GM18502 (cell line): ENCODE measurements at regions not wholly inside any gene's neighbourhood (a gene's known extent, or its start where the extent isn't known, plus 50 kb on each side); places are given as distances from the start of the nearest gene placed in this dataset.

Experiments used
- ATAC-seq: cut with Tn5 transposase; IDR thresholded peaks from one replicate; pipeline ENCODE4 v1.9.1; 2021; ENCODE audit warnings: mild to moderate bottlenecking; ENCODE audit not compliant: unreplicated experiment, poor library complexity

DNA sequence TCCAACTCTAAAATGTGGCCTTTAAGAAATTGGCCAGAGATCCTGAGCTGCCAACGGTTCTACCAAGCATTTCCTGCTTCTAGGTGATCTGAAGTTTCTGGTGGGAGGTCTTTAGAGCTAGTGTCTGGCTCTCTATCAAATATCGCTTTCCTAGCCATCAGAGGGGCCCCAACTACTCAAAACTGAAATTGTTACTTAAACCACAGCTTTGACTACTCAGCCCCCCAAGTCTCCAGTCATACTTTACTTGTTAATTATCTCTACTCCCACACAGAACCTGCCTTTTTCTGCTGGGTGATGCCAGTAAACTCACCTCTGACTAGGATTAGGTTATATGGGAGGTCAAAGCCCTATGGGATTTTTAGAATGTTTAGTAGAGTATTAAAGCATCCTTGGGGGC lies 95.1 kb downstream of the FASLG start:
- ATAC-seq = no peak

DNA sequence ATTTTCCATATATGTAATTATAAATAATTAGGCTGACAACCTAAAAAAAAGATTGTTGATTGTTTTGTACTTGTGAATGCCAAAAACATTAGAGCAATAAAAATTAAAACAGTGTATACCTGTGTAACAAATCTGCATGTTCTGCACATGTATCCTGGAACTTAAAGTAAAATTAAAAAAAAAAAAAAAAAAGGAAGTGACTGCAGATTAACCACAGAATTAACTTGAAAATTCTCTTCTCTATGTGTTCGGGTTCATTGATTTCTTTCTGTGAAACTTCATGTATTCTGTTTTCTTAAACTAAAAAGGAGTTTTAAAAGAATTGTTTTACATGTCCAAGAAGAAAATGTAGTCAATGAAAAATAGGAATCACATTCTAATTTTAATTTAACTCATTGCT lies 95.7 kb downstream of the FASLG start:
- ATAC-seq = no peak

DNA sequence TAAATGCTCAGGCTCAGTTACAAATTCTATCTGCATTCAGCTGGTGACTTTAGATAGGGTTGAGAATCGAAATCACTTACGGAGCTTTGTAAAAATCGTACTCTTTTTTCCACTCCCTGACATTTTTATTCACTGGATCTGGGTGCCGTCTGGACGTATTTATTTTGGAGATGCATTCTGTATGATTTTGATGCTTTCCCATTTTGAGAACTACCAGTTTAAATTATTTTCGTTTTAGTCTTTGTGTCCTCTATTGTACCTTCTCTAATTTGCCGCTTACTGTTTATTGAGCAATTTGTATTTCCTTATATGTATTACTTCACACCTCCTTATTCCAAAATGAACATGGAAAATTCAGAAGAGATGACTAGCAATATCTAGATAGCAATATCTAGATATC lies 96.2 kb downstream of the FASLG start:
- ATAC-seq = no peak

DNA sequence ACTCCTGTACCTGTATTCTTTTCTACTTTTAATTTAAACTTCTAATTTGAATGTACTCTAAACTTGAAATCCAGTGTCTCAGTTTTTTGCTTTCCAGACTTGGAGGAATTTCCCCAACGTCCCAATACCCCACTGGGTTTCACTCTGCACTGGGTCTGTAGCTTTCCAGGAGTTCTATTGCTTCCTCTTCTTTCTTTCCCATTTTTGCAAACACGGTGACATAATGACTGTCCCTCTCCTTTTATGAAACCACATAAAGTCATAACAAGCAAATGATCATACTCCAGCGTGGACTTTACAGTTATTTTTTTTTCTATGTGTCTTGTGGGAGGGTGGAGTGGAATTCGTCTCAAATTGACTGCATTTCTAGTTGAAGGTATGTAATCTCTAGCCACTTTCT lies 97.1 kb downstream of the FASLG start:
- no peak for ATAC-seq

DNA sequence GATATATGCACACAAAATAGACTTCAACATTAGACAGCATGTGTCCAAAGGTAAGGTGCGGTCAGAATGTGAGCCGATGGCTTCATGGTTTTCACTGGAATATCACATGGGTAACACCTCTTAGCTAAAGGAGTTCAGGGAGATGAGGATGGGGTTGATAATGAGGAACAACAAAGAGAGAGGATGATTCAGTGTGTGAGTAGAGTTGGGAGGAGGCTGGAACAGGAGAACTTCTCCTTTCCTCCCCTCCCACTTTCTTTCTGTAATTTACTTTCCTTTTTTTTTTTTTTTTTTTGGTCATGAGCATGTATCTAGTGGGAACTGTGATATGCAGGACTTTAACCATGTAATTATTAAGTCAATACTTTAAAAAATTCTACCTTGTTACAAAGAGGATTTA lies 99.4 kb downstream of the FASLG start:
- no peak for ATAC-seq

DNA sequence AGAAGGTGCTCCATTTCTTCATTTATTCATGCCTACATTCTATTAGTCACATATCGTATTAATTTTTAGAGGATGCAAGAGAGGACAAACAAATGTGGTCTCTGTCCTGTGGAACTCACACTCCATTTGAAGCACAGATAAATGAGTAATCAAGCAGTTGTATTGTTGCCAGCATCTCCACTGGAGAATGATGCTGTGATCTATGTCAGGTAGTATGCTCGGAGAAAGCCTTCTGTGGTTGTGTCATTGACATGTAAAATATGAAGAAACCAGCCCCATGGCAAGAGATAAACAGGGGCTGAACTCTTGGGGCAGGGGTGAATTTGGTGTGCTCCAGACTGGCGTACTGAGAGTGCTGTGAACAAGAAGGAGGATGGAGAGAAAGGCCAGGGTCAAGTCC lies 101.2 kb downstream of the FASLG start:
- ATAC-seq = no peak

DNA sequence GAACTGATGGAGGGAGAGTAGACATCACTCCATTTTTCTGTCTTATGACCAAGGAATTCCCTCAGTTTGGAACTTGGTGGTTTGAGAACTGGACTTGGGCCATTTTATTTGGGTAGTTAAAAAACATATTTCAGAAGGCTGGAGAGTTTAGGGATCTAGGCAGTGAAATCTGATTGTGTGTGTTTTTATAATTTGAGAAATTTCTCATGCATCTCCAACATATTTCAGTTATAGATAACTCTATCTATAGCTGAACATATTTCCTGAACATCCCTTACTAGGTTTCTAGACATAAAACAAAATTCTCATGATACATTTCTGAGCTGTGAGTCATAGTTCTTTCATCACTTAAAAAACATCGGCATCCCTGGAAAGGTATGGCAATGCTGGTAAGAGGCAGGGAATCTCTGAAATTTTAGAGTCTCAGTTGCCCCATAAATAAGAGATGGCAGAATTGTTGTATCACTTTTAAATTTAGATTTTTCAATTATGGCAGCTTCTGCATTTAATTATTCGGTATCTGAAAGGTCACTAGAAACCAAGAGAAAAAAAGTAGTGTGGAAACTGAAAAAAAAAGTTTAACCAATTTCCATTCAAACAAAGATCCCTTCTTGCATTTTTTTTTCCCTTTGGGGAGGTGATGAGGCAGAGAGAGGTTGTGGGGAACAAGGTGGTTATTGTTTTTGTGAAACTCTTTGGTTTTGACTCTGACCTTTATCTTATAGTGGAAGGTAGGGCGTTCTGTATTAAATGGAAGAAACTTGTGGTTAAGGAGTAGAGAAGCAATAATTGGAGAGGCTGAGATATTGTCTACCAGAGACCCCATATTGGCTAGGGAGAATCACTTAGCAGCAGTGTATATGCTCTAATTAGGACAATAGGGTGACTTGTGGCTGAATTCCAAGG lies 102.9 kb downstream of the FASLG start:
- ATAC-seq = no peak

DNA sequence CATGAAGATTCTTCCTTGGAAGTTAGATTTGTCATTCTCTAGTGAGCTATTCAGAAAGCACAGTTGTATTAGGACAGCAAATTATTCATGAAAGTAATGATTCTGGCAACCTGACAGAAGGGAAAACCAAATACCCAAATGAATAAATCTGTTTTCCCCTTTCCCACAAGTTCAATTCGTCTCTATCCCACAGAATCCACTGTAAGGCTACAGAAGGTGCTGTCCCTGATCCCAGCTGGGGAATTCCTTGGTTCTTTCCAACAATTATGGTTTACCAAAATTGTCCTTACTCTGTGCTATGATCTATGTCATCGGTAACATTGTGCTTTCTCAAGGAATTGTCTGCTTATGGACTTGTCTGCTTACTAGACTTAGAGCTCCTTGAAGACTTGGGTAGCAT lies 104.2 kb downstream of the FASLG start:
- ATAC-seq = no peak

DNA sequence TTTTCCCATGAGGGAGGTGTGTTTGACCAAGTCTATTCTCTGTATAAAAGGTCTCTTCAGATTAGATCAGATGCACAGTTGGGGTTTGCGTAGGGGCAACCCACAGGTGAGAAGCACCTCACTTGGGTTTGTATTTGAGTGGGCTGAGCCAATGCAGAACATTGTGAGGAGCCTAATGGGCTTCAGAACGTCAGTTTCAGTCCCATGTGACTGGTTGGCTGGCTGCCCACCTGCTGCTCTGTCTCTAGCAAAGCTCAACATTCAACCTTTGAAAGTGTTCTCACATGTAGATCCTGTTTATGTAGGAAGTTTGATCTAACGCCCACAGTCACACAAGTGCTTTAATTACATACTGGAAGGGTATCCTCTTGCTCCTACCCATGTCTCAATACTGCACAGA lies 105.5 kb downstream of the FASLG start:
- ATAC-seq = no peak

DNA sequence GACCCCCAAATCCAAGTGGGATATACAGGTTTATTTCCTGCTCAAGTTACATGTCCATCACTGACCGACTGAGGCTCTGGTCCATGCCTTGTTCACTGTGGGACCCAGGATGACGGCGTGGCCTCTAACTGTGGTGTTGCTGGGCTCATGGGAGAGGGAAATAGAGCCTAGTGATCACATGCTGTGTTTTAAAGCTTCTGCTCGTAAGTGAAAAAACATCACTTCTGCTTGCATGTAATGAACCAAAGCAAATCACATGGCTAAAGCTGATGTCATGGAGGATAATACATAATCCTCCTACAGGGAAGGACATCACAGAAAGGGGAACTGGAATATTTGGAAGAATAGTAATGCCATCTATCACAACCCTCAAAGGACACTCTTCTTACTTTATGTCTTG lies 107.6 kb downstream of the FASLG start:
- no peak for ATAC-seq

DNA sequence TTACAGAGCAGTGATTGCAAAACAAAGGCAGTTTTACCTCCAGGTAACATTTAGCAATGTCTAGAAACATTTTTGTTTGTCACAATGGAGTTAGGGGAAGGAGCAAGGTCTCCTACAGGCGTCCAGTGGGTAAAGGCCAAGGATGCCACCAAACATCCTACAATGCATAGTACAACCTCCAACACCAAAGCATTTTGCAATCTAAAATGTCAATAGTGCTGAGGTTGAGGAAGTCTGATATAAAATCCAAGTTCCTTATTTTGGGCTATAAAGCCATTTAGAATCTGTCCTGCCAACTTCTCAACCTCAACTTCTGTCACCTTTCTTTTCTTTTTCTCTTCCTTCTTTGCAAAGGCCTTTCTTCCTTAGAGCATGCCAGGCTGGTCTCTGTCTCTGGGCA lies 111.2 kb downstream of the FASLG start:
- no peak for ATAC-seq

DNA sequence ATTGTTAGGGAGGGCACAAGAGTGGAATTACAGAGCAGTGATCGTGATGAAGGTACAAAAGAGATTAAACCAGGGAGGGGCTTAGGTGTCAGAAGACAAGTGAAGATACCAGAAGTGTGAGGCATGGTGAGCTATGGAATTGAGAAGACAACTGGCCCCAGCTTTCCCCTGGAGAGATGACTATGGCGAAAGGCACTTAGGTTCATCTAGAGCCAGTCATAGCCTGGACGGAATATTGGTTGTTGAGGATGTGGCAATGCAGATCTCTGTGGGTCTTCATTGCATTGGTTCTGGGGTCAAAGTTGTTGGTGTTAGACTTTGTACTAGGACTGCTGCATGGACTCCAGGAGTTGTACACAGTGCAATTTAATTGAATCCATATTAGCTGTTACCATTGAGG lies 115.7 kb downstream of the FASLG start:
- ATAC-seq = no peak

DNA sequence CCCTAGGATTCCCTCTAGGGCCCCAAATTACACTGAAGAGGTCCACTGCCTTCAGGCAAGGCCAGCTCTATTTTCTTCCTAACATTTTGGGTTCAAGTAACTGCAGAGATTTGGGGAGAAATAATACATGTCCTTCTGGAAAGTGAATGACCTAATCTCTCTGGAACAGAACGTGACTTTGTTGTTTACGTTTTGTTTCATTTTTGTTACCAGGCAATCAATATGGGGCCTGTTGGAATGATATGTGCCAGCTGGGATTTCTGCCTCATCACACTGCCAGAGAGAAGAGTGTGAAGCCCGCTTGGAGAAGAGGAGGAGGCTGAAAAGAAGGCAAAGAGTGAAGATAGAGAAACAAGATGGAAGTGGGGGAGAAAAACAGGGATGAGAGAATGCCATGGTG lies 116.7 kb downstream of the FASLG start:
- no peak for ATAC-seq

DNA sequence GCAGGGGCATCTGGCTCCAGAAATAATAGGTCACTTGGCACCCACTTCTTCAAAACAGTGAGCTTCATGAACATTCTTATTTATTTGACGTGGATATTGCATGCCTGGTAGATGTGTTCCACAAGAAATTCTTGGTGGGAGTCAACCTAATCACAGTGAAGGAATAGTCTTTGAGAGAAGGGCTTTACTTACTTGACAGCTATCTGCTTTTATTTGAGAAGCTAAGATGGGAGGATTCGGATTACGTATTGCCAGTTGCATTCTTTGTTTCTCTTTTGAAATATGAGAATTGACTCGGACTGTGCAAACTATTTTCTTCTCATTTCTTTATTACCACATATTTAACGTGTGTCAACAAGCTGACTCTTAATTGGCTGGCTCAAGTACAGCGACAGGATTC lies 117.2 kb downstream of the FASLG start:
- ATAC-seq = no peak

DNA sequence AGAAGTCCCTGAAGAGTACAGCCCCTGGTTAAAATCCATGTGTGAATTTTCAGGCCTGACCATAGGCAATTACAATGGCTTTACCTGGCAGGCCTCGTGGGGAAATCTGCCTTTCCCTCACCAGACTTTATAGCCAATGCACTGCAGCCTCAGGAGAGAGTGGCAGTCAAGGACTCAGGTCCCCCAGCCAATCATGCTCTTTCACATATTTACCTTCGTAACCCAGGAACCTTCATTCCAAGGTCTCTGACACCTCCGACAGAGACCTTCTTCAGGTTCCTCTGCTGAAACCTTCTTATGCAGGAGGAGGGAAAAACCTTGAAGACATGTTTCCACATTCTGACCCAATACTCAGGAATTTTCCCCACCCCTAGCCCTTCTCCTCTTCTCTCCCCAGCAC lies 118.9 kb downstream of the FASLG start:
- ATAC-seq = no peak

DNA sequence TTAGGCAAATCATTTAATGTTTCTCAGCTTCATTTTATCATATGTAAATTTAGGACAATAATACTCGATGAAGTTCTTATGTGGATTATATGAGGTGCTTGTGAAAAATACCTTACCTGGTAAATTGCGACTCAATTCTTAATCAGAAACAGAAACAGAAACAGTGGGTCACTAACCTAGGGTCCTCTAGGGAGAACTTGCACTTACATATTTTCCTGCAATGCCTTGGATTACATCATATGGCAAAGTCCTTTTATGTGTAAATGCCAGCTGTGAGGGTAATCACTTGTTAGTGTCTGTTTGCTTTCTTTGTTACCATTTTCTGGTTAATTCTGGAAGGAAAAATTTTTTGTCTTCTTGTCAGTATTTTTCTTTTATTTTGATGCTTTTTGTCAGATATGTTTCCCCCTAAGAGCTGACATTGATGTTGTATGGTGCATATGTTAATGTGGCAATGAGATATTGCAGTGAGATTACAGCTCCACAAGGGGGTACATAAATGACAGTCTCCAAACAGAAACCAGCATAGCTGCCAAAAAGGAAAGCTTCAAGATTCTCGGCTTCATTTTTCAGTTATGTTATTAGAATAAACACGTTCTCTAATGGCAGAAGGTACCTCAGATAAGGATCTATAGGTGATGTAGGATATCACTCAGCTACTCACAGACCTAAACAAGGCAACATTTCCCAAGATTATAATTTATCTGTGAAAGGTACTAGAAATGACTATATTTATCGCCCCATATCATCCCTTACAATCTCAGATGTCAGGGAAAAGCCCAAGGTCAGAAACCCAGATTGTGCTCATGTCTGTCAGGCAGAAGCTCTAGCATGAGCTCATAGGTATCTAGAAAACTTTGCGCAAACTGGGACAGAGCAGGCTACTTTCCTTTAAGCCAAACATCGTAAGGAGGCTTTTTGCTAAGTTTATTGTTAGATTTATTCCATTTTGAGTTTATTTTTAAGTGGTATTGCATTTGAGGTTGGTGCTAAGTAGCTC lies 119.9 kb downstream of the FASLG start:
- ATAC-seq = peak; percentile 73

DNA sequence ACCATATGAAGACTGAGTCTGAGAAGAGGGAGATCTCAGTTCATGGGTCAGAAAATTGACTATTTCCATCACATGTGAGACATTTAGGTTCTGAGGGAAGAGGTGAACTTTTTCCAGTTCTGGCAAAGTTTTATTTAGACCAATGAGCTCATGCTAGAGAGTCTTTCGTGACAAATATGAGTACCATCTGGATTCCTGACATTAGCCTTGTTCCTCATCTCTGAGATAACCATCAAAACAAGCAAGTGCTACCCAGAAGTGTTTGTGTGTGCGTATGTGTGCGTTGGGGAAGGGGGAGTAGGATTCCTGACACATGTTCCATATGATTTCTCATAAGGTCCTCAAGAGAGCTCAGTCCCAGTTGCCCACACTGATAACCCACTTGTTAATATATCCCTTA lies 120.6 kb downstream of the FASLG start:
- no peak for ATAC-seq

DNA sequence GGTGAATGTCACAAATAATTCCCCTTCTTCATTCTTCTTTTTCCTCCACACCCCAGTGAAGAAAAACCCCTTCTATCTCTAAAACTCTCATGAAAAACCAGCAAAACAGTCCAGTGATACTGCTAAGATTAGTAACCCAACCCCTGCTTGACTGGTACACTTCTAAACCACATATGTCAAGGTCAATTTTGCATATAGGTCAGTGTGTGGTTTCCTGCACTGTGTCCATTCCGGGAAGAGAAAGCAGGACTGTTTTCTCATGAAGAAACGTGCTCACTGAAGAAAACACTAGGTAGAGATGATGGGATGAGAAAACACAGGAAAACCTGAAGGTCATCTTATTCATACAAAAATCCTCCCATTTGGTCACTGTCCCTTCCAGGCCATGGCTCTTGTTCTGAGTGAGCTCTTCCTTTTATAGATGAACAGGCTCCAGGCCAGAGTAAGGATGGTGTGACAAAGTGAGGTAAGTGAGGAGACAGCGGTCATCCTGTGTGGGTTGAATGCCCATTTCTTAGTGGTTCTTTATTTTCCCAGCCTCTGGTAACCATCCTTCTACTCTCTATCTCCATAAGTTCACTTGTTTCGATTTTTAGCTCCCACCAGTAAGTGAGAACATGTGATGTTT lies 122.7 kb downstream of the FASLG start:
- peak; percentile 67 for ATAC-seq

DNA sequence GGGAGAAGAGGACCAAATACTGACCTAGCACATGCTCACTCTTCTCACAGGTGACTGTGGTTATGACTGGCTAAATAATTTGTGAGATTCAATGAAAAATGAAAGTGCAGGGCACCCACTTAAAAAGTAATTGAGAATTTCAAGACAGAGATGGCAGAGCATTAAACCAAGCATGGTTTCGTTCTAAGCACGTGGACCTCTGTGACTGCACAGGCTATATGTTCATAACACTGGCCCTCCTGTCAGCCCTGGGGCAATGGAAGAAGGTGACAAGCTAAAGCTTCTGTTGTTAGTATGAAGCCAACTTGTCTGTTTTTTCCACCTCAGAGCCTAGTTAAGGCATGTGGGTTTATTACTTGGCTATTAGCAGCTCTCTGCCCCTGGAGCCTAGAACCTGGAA lies 130.9 kb downstream of the FASLG start:
- no peak for ATAC-seq

DNA sequence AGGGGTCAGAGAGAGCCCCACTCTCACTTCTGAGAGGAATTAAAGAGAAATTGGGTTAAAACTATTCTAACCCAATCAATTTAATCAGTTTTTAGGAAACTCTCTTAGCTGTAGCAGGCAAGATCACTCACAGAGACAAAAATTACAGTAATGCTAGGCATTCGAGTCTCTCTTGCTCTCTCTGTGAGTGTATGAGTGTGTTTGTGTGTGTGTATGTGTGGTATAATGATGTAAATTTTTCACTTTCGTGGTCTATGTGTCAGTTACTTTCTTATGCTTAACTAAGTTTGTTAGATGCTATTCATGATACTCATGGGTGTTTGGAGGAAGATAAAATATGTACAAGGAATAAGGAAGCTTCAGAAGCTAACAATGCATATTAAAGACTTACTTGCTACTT lies 131.3 kb downstream of the FASLG start:
- ATAC-seq = no peak

DNA sequence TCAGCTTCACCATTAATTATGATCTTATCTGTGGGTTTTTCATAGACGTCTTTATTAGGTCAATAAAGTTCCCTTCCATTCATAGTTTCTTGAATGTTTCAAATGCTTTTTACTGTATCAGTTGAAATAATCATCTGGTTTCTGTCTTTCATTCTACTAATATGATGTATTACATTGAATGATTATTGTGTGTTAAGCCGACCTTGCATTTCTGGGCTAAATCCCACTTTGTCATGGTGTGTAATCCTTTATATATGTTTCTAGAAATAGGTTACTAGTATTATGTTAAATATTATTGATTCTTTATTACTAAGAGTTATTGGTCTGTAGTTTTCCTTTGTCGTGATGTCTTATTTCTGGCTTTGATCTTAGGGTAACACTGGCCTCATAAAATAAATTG lies 134.9 kb downstream of the FASLG start:
- no peak for ATAC-seq
